NCI-H510A (cell line): ENCODE measurements at regions not wholly inside any gene's neighbourhood (a gene's known extent, or its start where the extent isn't known, plus 50 kb on each side); places are given as distances from the start of the nearest gene placed in this dataset.
A peak's percentile ranks its signal among the peaks of the same experiment; 100 is the strongest.

ENCODE experiments used
- DNase-seq: peaks from one replicate; lab custom pipeline; 2025; lab: John Stamatoyannopoulos, UW

DNA sequence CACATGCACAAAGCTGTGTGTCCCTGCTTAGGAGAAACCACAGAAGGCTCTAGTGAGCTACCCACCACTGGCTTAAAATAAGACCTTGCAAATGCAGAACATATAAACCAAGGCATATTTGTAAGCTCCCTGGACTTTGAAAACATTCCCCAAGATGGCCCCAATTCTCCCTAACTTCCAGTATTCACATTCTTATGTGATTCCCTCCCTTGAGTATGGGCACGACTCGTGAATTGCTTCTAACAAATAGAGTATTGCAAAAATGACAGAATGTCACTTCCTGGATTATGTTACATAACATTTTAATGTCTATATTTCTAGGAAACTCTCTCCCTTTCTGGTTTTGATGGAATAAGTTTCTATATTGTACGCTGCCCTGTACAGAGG, 131.8 kb upstream of the MCTP2 start:
- DNase-seq: no peak

DNA sequence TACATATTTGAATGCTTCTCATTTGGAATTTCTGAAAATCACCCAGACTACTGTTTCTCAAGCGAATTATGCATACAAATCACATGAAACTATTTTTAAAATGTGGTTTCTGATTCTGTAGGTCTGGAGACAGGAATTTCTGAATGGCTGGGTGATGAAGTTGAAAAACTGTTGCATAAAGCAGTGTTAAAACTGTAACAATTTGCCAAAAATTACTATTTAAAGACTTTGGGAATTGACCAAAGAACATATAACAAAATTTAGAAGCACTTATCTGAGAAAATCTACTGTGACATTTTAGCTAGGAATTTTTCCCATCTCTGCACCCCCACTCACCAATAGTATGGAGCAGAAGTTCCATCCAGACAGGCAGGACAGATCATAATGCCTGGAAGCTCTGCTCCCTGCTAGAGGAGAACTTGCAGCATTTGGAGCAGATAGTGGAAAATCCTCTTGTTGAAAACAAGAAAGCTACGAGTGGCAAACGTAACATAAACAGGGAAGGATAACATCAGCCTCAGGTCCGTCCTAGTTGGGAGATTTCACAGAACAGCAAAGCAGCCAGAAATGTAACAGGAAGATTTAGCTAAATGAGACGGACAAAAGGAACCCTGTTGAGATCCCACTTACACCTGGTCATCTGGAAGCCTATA, 132.3 kb upstream of the MCTP2 start:
- no peak for DNase-seq

DNA sequence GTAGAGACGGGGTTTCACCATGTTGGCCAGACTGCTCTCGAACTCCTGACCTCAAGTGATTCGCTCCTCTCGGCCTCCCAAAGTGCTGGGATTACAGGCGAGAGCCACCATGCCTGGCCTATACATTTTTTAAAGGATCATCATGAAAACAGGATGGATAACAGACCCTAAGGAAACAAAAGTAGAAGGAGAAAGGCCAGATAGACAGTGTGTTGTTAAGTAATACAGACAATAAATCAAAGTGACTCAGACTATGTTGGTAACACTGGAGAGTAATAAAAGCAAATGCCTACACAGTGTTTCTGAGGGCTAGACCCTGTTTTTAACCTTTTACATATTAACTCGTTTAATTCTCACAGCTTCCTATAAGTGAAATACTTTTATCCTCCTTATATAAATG, 133.8 kb upstream of the MCTP2 start:
- no peak for DNase-seq

DNA sequence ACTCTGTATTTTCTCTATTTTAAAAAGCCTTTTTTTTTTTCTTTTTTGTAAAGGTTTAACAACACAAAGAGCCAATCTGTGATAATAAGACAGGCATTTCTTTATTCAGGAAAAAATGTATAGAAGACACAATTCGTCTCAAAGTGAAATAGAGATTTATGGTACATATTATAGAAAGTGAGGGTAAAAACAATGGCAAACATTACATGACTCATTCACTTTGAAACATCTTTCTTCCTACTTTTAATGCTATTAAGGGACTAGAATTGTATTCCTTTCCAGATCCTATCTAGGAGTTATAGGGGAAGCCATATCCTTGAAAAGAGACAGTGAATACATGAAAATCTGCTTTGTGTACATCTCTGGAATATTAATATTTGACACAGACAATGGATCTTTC, 137.1 kb upstream of the MCTP2 start:
- no peak for DNase-seq

DNA sequence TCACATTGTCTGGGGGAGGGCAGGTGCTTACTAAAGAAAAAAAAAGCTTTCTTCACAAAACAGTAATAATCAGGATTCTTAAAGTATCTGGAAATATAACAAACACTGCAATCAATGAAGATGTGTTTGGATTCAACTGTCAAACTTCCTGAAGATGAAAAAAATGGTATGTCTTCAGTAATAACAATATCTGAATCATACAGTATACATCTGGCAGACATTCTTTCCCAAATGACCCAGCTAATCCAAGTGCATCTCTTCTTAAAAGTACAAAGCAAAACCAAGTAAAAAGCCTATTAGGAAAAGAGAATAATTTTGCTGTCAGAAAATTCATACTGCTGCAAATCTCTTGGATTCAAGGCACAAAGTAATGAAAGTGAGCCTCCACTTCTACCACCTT, 145.0 kb upstream of the MCTP2 start:
- DNase-seq: no peak

DNA sequence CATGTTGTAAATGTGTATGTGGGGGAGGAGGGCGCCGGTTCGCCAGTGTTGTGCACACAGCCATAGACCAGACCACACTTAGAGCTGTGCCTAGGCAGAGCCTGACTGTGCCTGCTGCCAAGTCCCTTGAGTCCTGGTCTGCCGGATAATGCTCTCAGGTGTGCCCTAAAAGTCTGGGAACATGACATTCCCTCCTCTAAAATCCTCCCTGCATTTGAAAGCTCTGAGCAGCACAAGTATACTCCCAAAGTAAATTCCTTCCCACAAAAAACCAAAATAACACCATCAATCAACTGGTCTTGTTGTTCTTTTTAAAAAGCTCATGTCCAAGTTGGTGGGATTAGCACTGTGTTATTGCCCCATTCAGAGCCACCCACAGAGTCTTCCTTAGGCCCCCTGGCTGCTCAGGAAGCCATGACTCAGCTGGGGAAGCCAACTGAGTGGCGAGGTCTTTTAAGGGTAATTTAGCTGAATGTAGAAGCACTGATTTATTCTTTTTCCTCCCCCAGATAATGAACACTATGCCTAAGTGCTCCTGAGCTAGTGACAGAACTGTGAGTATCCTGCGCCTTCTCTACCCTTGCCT, 147.8 kb upstream of the MCTP2 start:
- no peak for DNase-seq

DNA sequence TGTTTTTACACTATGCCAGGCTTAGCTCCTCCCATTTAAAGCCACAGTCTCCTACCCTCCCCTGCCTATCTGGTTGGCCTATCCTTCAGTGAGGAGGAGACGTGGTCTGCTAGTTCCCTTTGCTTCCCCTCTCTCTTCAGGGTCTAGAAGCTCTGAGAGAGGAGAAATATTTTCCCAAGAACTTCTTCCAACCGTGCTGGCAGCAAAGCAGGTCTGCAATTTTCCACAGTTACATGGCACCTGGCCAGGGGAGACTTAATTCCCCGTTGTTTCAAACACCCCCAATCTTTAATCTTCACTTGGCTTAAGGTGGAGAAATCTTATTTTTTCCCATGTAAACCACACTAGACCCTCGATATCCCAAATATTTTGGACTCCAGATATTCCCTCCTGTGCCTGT, 149.5 kb upstream of the MCTP2 start:
- DNase-seq: no peak

DNA sequence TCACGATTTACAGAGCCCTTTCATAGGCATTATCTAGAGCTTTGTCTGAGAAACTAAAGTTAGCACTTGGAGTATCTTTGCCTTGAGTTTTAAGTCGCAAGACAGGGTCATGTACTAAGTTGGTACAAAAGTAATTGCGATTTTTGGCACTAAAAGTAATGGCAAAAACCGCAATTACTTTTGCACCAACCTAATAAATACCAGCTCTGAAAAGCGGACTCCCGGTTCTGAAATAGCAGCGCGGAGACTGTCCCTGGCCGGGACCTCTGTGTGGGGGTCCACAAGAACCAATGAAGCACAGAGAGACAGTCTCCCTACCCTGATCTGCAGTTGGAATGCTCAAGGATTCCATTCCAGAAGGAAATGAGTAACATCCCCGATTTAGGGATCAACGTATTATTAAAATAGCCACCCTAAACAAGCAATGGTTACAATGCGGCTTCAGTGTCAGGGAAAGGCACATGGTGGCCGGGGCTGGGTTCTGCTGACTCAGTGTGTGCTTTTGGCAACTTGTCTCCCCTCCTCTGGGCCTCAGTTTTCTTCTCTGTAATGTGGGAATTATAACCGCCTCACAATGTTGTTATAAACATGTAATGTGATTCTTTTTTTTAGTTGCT, 150.3 kb upstream of the MCTP2 start:
- DNase-seq: no peak

DNA sequence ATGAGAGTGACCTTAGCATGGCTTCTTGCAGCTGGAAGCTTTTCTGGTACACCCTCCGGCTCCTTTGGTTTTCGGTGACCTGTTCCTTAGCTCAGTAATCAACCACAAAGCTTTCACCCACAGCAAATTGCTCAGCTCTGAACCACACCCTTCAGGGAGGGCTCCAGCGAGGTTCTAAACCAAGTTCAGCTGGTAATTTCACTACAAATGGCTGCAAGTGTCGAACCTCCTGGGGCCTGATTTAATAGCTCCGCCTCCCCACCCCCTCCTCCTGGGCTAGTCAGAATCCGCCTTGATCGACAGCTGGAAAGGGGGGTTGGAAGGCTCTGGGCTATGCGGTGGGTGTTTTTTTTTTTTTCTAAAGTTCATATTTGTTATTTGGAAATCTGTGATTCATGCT, 150.9 kb upstream of the MCTP2 start:
- no peak for DNase-seq

DNA sequence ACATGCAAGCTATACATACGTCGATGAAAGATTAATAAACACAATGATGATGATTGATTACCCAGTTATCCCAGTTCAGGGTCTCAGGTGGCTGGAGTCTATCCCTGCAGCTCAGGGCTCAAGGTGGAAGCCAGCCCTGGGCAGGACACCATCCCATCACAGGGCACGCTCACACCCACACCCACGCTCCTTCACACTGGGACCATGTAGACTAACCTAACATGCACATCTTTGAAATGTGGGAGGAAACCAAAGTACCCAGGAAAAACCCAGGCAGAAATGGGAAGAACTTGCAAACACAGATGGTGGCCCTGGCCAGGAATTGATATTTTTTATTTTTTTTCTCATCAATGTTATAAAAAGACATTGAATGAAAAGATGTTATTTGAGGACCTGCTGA, 151.4 kb upstream of the MCTP2 start:
- no peak for DNase-seq

DNA sequence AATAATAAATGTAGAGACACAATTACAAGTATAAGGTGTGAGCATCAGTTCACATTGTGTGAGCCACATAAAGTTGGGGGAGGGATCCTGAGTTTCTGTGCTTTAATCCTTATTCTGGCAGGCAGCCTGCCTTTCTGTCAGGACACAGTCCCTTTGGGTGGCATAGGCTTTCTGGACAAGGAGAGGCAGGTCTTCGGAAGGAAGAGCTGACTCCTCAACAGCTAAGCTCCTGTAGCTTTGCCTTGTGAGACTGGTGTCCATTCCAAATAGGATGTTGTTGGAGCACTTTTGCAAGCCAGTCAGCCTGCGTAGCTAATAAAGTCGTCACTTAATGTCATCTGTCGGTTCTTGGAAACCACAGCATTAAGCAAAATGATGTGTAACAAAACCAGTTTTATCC, 151.9 kb upstream of the MCTP2 start:
- DNase-seq: no peak

DNA sequence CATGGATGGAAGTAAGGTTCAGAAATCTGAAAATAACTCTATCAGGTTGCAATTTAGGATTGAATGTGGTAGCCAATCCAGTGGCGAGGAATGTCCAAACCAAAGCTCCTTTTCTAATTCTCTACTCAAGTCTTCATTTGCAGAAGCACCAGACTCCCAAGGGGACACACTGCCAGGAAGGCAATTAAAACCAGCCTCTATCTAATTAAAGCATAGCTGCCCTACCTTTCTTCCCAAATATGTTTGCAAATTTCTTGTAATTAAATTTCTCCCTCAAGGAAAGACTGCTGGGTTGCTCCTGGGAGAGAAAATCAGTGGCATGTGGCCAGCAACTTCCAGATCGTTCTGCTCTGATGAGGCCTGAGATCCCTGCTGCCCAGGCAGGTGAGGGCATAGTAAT, 153.4 kb upstream of the MCTP2 start:
- DNase-seq: no peak

DNA sequence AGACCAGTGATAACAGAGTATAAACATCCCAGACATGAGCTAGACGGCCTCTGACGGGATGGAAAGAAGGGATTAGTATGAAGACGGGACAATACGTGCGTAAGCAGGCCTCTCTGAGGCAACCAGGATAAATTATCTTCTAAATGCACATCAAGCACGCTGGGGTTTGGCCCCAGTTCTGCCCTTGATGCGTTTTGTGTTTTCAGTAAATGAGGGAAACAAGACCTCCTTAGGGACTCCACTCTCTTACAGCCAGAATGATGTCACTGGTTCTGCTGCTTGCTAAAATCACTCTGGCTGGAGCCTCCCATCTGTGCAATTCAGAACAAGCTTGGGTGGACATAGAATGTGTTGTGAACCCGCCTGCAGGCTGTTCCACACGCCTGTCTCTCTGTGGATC, 156.0 kb upstream of the MCTP2 start:
- no peak for DNase-seq

DNA sequence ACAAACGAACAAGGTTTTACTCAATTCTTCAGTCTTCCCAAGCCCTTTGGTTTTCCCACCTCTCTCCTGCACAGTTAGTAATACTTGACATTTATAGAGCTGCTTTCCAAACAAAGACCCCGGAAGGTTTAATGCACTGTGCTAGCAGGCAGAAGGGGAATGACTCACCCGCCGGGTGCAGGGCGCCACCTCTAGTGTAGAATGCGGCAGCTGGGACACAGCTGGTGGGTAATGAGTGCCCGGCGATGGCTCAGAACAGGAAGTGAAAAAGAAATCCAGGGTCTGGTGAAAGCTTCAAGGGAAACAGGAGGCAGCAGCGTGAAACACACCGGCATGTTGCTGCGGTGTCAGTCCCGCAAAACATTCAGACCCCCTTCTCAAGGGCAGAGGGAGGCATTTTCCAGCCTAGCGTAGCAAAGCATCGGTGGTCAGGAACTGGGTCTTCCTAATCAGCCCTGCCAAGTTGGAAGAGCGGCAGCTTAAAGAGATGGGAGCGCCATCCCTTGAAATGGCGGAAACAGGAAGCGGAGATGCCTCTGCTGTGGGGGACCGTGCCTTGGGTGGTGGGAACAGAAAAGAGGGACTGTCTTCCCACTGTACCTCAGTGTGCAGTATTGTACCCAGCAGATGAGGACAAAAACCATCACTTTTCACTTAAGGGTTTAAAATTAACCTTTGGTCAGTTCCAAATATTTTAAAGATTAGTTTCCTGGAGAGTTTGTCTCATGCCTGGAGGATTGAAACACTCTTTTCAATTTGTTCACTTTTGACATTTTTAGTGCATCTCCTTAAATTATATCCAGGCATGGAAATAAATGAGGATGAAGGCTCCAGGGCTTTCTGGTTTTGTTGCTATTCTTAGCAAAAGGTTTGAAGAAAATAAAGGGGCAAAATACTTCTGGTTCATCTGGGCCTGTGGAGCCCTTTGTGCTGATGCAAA, 160.7 kb upstream of the MCTP2 start:
- peak; percentile 15 for DNase-seq

DNA sequence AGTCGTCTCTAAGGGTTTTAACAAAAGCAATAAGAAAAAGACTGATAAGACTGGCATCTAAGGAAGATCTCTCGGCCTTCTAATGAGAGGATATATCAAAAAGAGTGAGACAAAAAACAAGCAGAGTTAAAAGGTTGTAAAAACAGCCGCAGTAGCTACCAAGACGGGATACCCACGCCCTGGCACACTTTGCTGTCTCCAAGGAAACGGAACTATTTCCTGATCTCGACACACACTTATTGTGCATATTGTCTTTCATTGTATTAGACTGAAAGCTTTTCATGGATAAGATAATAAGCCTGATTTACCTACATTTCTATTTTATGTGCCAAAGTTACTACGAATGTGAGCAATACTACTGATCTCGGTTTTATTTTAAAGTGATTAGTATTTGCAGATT, 161.5 kb upstream of the MCTP2 start:
- DNase-seq: no peak

DNA sequence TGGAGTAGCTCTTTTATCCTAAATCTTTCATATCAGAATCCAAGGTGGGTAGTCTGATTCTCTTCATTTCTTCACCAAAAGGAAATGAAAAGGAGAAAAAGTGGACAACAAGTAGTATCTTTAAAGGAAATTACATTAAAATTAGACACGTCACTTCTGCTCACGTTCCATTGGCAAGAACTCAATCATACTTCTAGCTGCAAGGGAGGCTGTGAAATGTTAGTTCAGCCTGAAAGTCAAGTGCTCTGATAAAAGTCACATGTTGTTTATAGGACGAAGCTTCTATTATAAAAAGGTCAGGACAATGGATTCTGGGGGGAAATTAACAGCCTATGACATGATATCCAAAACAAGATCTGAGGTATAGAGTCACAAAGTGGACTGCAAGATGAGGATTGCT, 164.6 kb upstream of the MCTP2 start:
- no peak for DNase-seq

DNA sequence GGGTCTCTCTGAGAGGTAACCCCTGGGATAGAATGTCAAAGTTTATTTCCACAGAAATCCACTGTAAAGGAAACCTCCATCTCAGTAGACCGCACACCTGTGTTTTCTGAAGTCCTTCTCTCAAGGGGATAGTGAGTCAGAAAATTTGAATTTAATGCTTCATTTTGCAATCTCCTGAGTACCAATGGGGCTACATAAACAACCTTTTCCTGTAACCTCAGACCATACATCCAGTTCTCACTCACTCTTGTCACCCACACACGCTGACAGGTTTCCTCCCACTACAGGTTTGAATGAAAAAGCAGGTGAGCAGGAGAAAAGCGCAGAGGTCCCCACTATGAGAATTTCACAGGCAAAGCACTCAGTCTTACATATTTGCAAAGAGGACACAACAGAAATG, 165.3 kb upstream of the MCTP2 start:
- DNase-seq: no peak

DNA sequence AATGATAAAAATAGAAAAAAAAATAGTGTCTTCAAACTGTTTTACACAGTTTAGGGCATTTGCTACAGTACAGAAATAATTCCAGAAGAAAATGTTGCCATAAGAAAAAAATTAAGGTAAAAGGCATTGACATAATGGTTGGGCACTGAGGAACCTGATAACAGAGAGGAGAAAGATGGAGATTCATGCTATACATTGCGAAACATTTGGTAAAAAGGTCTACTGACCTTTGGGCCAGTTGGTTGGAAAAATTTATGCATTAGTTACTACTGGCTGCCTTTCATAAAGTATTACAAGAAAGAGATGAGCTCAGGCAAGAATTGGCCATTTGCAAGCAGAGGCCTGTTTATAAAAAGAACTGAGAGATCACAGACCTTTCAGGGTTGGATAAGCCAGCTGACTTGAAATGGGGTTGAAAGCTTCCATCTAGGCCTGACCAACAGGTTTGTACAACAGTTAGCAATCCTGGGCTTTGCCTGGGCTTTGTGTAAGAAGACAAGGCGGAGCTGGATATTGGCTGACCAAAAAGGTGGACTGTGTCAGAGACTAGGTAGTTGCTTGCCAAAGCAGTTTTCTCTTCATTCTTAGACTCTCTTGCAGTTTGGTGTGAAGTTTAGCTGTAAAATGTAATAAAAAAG, 166.6 kb upstream of the MCTP2 start:
- DNase-seq: no peak

DNA sequence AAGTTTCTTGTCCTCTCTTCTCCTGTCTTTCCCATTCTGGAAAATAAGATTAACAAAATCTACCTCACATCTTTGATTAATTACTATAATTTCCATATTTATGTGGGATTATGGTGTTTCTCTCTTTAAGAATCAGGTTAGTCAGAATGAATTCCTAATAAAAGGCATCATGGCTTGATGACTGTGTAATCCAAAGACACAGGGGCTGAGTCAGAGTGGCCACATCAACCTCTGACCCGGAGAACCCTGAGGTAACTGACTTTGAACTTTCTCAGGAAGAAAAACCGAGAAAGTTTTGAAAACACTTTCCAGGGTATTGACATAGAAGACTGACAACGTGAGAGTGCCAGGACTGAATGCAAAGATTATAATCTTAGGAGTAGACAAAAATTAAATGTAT, 170.3 kb upstream of the MCTP2 start:
- no peak for DNase-seq

DNA sequence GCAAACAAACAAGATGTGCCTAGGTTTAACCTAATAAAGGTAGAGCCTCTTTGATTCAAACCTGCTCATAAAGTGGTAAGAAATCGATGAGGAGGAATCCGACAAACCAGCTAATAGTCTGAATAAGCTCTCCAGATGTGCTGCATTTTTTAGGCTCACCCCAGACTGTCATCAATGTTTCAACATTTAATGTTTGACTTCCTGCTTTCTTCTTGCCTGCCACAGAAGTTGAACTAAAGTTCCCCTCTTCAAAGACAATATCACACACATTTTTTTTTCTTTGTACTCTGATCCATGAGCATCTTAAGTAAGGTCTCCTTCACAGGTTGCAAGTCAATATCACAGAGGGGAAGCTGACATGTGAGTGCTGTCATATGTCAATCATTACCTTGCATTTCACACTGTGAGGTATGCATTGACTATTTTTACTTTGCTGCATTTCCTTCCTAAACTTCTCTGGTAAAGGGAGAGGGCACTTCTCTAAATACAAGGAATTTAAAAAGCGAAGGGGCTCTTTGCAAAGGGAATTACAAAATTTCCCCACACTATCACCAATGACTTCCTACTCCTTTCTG, 172.3 kb upstream of the MCTP2 start:
- DNase-seq: no peak

DNA sequence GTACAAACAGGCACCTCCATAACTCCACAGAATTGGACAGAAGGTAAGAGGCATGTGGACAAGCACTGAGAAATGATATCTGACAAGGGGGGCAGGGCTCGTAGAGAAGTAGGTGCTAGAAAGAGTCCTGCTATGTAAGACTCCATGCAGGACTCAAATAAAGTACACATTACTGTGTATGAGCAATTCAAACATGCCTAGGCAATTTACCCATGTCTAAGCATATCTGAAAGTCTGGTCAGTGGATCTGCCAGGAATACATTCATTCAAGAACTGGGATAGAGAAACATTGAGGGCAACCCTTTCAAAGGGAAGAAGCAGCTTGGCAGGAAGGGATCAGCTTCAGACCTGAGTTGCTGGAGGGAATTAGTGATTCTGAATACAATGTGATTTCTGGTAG, 174.1 kb upstream of the MCTP2 start:
- no peak for DNase-seq

DNA sequence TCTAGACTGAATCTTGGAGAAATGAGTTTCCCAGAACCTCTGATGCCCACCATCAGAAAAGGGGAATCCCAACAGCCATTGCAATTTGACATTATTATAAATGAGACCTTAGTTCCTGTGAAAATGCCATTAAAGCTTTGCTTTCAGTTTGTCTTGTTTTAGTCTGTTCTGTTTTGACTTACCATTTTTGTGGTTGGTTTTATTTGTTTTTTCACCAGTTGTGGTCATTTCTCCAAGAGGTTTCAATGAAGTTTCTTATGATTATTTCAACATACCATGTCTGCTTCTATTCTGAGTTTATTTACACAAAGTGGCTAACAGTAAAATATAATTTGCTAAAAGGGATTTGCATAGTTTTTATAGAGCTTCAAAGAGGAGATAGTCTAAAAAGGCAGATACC, 175.0 kb upstream of the MCTP2 start:
- no peak for DNase-seq
